Kasumi-1 (cell line): ENCODE measurements at regions not wholly inside any gene's neighbourhood (a gene's known extent, or its start where the extent isn't known, plus 50 kb on each side); places are given as distances from the start of the nearest gene placed in this dataset.
"Not testable (repeated sequence)": the region's sequence is repeated elsewhere in the genome, so short reads cannot be mapped to it uniquely, and the experiment has no call there.

Experiments
- DNase-seq, 2 experiments: peaks; one replicate each; lab custom pipeline; 2025; lab: John Stamatoyannopoulos, UW

- DNase-seq: no peak
These were observed 568.9 kb upstream of the ANKRD30A start for GRCh38 chr10:36556468-36556867.

- DNase-seq: no peak
These were observed 570.4 kb upstream of the ANKRD30A start for GRCh38 chr10:36555036-36555435.

- no peak for DNase-seq
These were observed 577.4 kb upstream of the ANKRD30A start for GRCh38 chr10:36547965-36548364.

- DNase-seq: no peak
These were observed 582.9 kb upstream of the ANKRD30A start for GRCh38 chr10:36542493-36542892.

- DNase-seq: no peak
These were observed 584.8 kb upstream of the ANKRD30A start for GRCh38 chr10:36540611-36541010.

- DNase-seq: peak; percentile 63 to 66
These were observed 586.3 kb upstream of the ANKRD30A start for GRCh38 chr10:36538953-36539586.

- DNase-seq: peak; percentile 99
These were observed 590.9 kb upstream of the ANKRD30A start for GRCh38 chr10:36534471-36535002.

- DNase-seq: no peak
These were observed 591.5 kb upstream of the ANKRD30A start for GRCh38 chr10:36533861-36534260.

- DNase-seq: no peak
These were observed 592.1 kb upstream of the ANKRD30A start for GRCh38 chr10:36533316-36533715.

GRCh38 chr10:36531621-36532020, 593.8 kb upstream of the ANKRD30A start:
- no peak for DNase-seq

- peak; percentile 51 to 62 for DNase-seq
These were observed 599.4 kb upstream of the ANKRD30A start for GRCh38 chr10:36526033-36526432.

GRCh38 chr10:36524126-36524525, 601.3 kb upstream of the ANKRD30A start:
- not testable (repeated sequence) for DNase-seq

GRCh38 chr10:36519909-36520308, 605.5 kb upstream of the ANKRD30A start:
- DNase-seq: no peak

- no peak for DNase-seq
These were observed 609.1 kb upstream of the ANKRD30A start for GRCh38 chr10:36516281-36516680.

- DNase-seq: no peak
These were observed 610.1 kb upstream of the ANKRD30A start for GRCh38 chr10:36515319-36515718.

- no peak for DNase-seq
These were observed 617.7 kb upstream of the ANKRD30A start for GRCh38 chr10:36507715-36508114.

GRCh38 chr10:36506697-36507496, 618.5 kb upstream of the ANKRD30A start:
- no peak for DNase-seq

GRCh38 chr10:36506261-36506660, 619.1 kb upstream of the ANKRD30A start:
- DNase-seq: no peak

GRCh38 chr10:36504758-36505157, 620.6 kb upstream of the ANKRD30A start:
- peak in 1 of 2 experiments; percentile 27 for DNase-seq

- DNase-seq: no peak
These were observed 625.1 kb upstream of the ANKRD30A start for GRCh38 chr10:36500266-36500665.

GRCh38 chr10:36499693-36500092, 625.7 kb upstream of the ANKRD30A start:
- DNase-seq: no peak

- DNase-seq: no peak
These were observed 628.6 kb upstream of the ANKRD30A start for GRCh38 chr10:36496758-36497157.

- no peak for DNase-seq
These were observed 631.0 kb upstream of the ANKRD30A start for GRCh38 chr10:36494371-36494770.
